T-helper 17 cell (primary cell): ENCODE measurements at regions not wholly inside any gene's neighbourhood (a gene's known extent, or its start where the extent isn't known, plus 50 kb on each side); places are given as distances from the start of the nearest gene placed in this dataset.

ENCODE experiments used
- ATAC-seq: fragments of 150-1000 bp; cut with Tn5 transposase; 2 replicates; pipeline ENCODE4 v1.10.0; 2021; ENCODE audit warnings: mild to moderate bottlenecking, moderate library complexity
- DNase-seq, 3 donors: peaks; one replicate each; pipeline versions ENCODE4 v3.0.0 to v3.0.0-alpha.2; 2020 to 2021
- H3K9me3 ChIP-seq: one replicate; pipeline ENCODE4 v1.7.0; 2013; ENCODE audit warnings: low read length, mild to moderate bottlenecking; ENCODE audit not compliant: control insufficient read depth, poor library complexity, severe bottlenecking
- H3K27ac Mint-ChIP-seq: one replicate; pipeline ENCODE4 v1.8.0; 2022; ENCODE audit warnings: mild to moderate bottlenecking, moderate library complexity, mixed read lengths
- H3K27me3 Mint-ChIP-seq: one replicate; pipeline ENCODE4 v1.8.0; 2022; ENCODE audit warnings: mixed read lengths
- H3K36me3 Mint-ChIP-seq: one replicate; pipeline ENCODE4 v1.8.0; 2022; ENCODE audit warnings: low read depth, mixed read lengths
- H3K4me1 Mint-ChIP-seq: one replicate; pipeline ENCODE4 v1.8.0; 2022; ENCODE audit warnings: mild to moderate bottlenecking, mixed read lengths
- H3K4me3 Mint-ChIP-seq: one replicate; pipeline ENCODE4 v1.8.0; 2022; ENCODE audit warnings: mild to moderate bottlenecking, moderate library complexity, mixed read lengths

GRCh38 chr16:64180136-64180900 lies 941.5 kb downstream of the CDH11 start:
- no peak overlapping the region for H3K27ac Mint-ChIP-seq
- H3K4me1 Mint-ChIP-seq, result no peaks in the 10 kb centered on the region
- no peak overlapping the region for H3K4me3 Mint-ChIP-seq
- no peaks in the 10 kb centered on the region for H3K36me3 Mint-ChIP-seq
- H3K9me3 ChIP-seq, result peaks cover 4% of the 10 kb centered on the region
- ATAC-seq (no peak), DNase-seq (no peak)
- H3K27me3 Mint-ChIP-seq, result no peaks in the 10 kb centered on the region

GRCh38 chr16:64174327-64174726 lies 947.5 kb downstream of the CDH11 start:
- Mint-ChIP-seq H3K4me1 (no peaks in the 10 kb centered on the region), H3K36me3 (no peaks in the 10 kb centered on the region), H3K4me3 (no peak overlapping the region), H3K27ac (no peak overlapping the region), H3K27me3 (no peaks in the 10 kb centered on the region)
- DNase-seq (no peak), ATAC-seq (no peak)
- no peaks in the 10 kb centered on the region for H3K9me3 ChIP-seq

- no peaks in the 10 kb centered on the region for H3K36me3 Mint-ChIP-seq
- ATAC-seq (no peak), DNase-seq (no peak)
- no peaks in the 10 kb centered on the region for H3K27me3 Mint-ChIP-seq
- H3K9me3 ChIP-seq, result no peaks in the 10 kb centered on the region
- H3K27ac Mint-ChIP-seq, result no peak overlapping the region
- no peak overlapping the region for H3K4me3 Mint-ChIP-seq
- H3K4me1 Mint-ChIP-seq, result no peaks in the 10 kb centered on the region
Measured at GRCh38 chr16:64172652-64173051, 949.2 kb downstream of the CDH11 start.

GRCh38 chr16:64172226-64172625 lies 949.6 kb downstream of the CDH11 start:
- no peak for ATAC-seq
- no peaks in the 10 kb centered on the region for H3K36me3 Mint-ChIP-seq
- no peaks in the 10 kb centered on the region for H3K4me1 Mint-ChIP-seq
- H3K4me3 Mint-ChIP-seq, result no peak overlapping the region
- H3K27me3 Mint-ChIP-seq, result no peaks in the 10 kb centered on the region
- no peak for DNase-seq
- H3K27ac Mint-ChIP-seq, result no peak overlapping the region
- no peaks in the 10 kb centered on the region for H3K9me3 ChIP-seq

- H3K9me3 ChIP-seq, result no peaks in the 10 kb centered on the region
- no peak for ATAC-seq
- Mint-ChIP-seq H3K27ac (no peak overlapping the region), H3K27me3 (no peaks in the 10 kb centered on the region), H3K36me3 (no peaks in the 10 kb centered on the region), H3K4me3 (no peak overlapping the region), H3K4me1 (no peaks in the 10 kb centered on the region)
- no peak for DNase-seq
Measured at GRCh38 chr16:64171632-64172031, 950.2 kb downstream of the CDH11 start.

- no peaks in the 10 kb centered on the region for H3K4me1 Mint-ChIP-seq
- ATAC-seq (no peak), DNase-seq (no peak)
- no peaks in the 10 kb centered on the region for H3K36me3 Mint-ChIP-seq
- no peak overlapping the region for H3K27ac Mint-ChIP-seq
- H3K9me3 ChIP-seq, result no peaks in the 10 kb centered on the region
- H3K27me3 Mint-ChIP-seq, result no peaks in the 10 kb centered on the region
- H3K4me3 Mint-ChIP-seq, result no peak overlapping the region
Measured at GRCh38 chr16:64168371-64168770, 953.5 kb downstream of the CDH11 start.

GRCh38 chr16:64167936-64168335 lies 953.9 kb downstream of the CDH11 start:
- ATAC-seq (no peak), DNase-seq (no peak)
- no peak overlapping the region for H3K27ac Mint-ChIP-seq
- H3K4me3 Mint-ChIP-seq, result no peak overlapping the region
- no peaks in the 10 kb centered on the region for H3K4me1 Mint-ChIP-seq
- H3K36me3 Mint-ChIP-seq, result no peaks in the 10 kb centered on the region
- H3K27me3 Mint-ChIP-seq, result no peaks in the 10 kb centered on the region
- H3K9me3 ChIP-seq, result no peaks in the 10 kb centered on the region

- no peak overlapping the region for H3K4me3 Mint-ChIP-seq
- DNase-seq, result no peak
- no peak overlapping the region for H3K27ac Mint-ChIP-seq
- no peaks in the 10 kb centered on the region for H3K4me1 Mint-ChIP-seq
- no peaks in the 10 kb centered on the region for H3K27me3 Mint-ChIP-seq
- no peaks in the 10 kb centered on the region for H3K36me3 Mint-ChIP-seq
- H3K9me3 ChIP-seq, result no peaks in the 10 kb centered on the region
- ATAC-seq, result no peak
Measured at GRCh38 chr16:64165368-64165767, 956.5 kb downstream of the CDH11 start.

- no peaks in the 10 kb centered on the region for H3K36me3 Mint-ChIP-seq
- DNase-seq (no peak), ATAC-seq (no peak)
- no peaks in the 10 kb centered on the region for H3K9me3 ChIP-seq
- no peak overlapping the region for H3K4me3 Mint-ChIP-seq
- H3K4me1 Mint-ChIP-seq, result no peaks in the 10 kb centered on the region
- no peaks in the 10 kb centered on the region for H3K27me3 Mint-ChIP-seq
- no peak overlapping the region for H3K27ac Mint-ChIP-seq
Measured at GRCh38 chr16:64162613-64163375, 959.1 kb downstream of the CDH11 start.

GRCh38 chr16:64159976-64160375 lies 961.9 kb downstream of the CDH11 start:
- H3K27me3 Mint-ChIP-seq, result no peaks in the 10 kb centered on the region
- H3K4me1 Mint-ChIP-seq, result no peaks in the 10 kb centered on the region
- H3K27ac Mint-ChIP-seq, result no peak overlapping the region
- no peak for DNase-seq
- H3K4me3 Mint-ChIP-seq, result no peak overlapping the region
- no peaks in the 10 kb centered on the region for H3K9me3 ChIP-seq
- no peaks in the 10 kb centered on the region for H3K36me3 Mint-ChIP-seq
- ATAC-seq, result no peak

- no peak overlapping the region for H3K27ac Mint-ChIP-seq
Measured at GRCh38 chr16:64158941-64159588, 962.8 kb downstream of the CDH11 start.

GRCh38 chr16:64153718-64154117 lies 968.1 kb downstream of the CDH11 start:
- H3K9me3 ChIP-seq, result no peaks in the 10 kb centered on the region
- Mint-ChIP-seq H3K4me1 (no peaks in the 10 kb centered on the region), H3K27me3 (no peaks in the 10 kb centered on the region), H3K4me3 (no peak overlapping the region), H3K36me3 (no peaks in the 10 kb centered on the region), H3K27ac (no peak overlapping the region)
- no peak for ATAC-seq
- DNase-seq, result no peak

More at GRCh38 chr16:64158941-64159588, 962.8 kb downstream of the CDH11 start:
- no peak for DNase-seq
- ATAC-seq, result no peak
- no peaks in the 10 kb centered on the region for H3K27me3 Mint-ChIP-seq
- no peaks in the 10 kb centered on the region for H3K36me3 Mint-ChIP-seq
- H3K4me3 Mint-ChIP-seq, result no peak overlapping the region
- H3K4me1 Mint-ChIP-seq, result no peaks in the 10 kb centered on the region
- H3K9me3 ChIP-seq, result no peaks in the 10 kb centered on the region

- Mint-ChIP-seq H3K4me3 (no peak overlapping the region), H3K27me3 (no peaks in the 10 kb centered on the region), H3K27ac (no peak overlapping the region), H3K4me1 (no peaks in the 10 kb centered on the region), H3K36me3 (no peaks in the 10 kb centered on the region)
- H3K9me3 ChIP-seq, result no peaks in the 10 kb centered on the region
- DNase-seq, result no peak
- ATAC-seq, result no peak
Measured at GRCh38 chr16:64151990-64152767, 969.7 kb downstream of the CDH11 start.
